HEK293T (cell line): ENCODE measurements at regions not wholly inside any gene's neighbourhood (a gene's known extent, or its start where the extent isn't known, plus 50 kb on each side); places are given as distances from the start of the nearest gene placed in this dataset.

ENCODE experiments used
- BHLHE40 ChIP-seq: fragments of 450-650 bp; IDR thresholded peaks from 2 replicates; pipeline ENCODE4 v1.6.1; 2016; ENCODE audit warnings: mild to moderate bottlenecking, moderate library complexity, borderline replicate concordance
- ELF4 ChIP-seq: fragments of 450-650 bp; IDR thresholded peaks from 2 replicates; pipeline ENCODE4 v1.6.1; 2017; ENCODE audit warnings: antibody characterized with exemption
- FOXA1 ChIP-seq: fragments of 450-650 bp; IDR thresholded peaks from 2 replicates; pipeline ENCODE4 v1.6.1; 2016; ENCODE audit warnings: mild to moderate bottlenecking
- FOXK2 ChIP-seq: fragments of 450-650 bp; IDR thresholded peaks from 2 replicates; pipeline ENCODE4 v1.6.1; 2016; ENCODE audit warnings: mild to moderate bottlenecking
- FOXM1 ChIP-seq: fragments of 450-650 bp; IDR thresholded peaks from 2 replicates; pipeline ENCODE4 v1.6.1; 2017; ENCODE audit warnings: mild to moderate bottlenecking, borderline replicate concordance
- HDGF ChIP-seq: fragments of 450-650 bp; IDR thresholded peaks from 2 replicates; pipeline ENCODE4 v1.6.1; 2017; ENCODE audit warnings: antibody characterized with exemption, borderline replicate concordance
- L3MBTL2 ChIP-seq: fragments of 450-650 bp; conservative IDR thresholded peaks from 2 replicates; pipeline ENCODE4 v1.6.1; 2016; ENCODE audit warnings: mild to moderate bottlenecking
- NFRKB ChIP-seq: fragments of 450-650 bp; IDR thresholded peaks from 2 replicates; pipeline ENCODE4 v1.6.1; 2016; ENCODE audit warnings: mild to moderate bottlenecking, moderate library complexity
- SP1 ChIP-seq: fragments of 450-650 bp; IDR thresholded peaks from 2 replicates; pipeline ENCODE4 v1.6.1; 2017
- SUZ12 ChIP-seq: fragments of 450-650 bp; IDR thresholded peaks from 2 replicates; pipeline ENCODE4 v1.6.1; 2016; ENCODE audit warnings: mild to moderate bottlenecking
- TARDBP ChIP-seq: fragments of 450-650 bp; IDR thresholded peaks from 2 replicates; pipeline ENCODE4 v1.6.1; 2016
- ZNF384 ChIP-seq: fragments of 450-650 bp; IDR thresholded peaks from 2 replicates; pipeline ENCODE4 v1.6.1; 2016

GRCh38 chr4:126572264-126572663 lies 1060.5 kb upstream of the INTU start:
- TF ChIP-seq FOXA1 (no peak), ZNF384 (no peak), SP1 (no peak), BHLHE40 (no peak), NFRKB (no peak), ELF4 (no peak), TARDBP (no peak), L3MBTL2 (no peak), FOXK2 (no peak), SUZ12 (no peak), FOXM1 (no peak), HDGF (no peak)
